Stimulated activated CD8-positive, alpha-beta memory T cell treated with anti-CD3 and anti-CD28 coated beads, Interleukin-7, amount 100 ng/mL, for 48 hours (primary cell): ENCODE measurements at regions not wholly inside any gene's neighbourhood (a gene's known extent, or its start where the extent isn't known, plus 50 kb on each side); places are given as distances from the start of the nearest gene placed in this dataset.

ENCODE experiments used
- DNase-seq, 2 donors: peaks; one replicate each; pipeline ENCODE4 v3.0.0-alpha.2; 2020; ENCODE audit warnings: low read depth in 1 of 2; ENCODE audit errors: extremely low read depth in 1 of 2

DNA sequence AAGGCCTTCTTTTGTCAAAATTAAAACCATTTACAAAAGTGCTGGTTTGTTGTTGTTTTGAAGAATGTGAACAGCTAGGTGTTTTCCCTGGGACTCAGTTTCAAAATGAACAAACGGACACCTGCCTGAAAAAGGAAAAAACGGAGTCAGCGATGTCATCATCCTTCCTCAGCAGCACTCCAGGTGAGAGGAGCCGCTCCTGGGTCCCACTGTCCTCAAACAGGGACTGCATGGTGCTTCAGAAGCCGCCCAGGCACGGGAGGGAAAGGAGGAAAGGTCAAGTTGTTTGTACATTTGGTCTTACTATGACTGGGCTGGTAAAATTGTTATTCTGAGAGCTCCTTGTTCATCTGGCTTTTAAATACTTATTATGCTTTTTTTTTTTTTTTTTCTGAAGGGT is 69.0 kb upstream of the ZSWIM6 start:
- no peak for DNase-seq

DNA sequence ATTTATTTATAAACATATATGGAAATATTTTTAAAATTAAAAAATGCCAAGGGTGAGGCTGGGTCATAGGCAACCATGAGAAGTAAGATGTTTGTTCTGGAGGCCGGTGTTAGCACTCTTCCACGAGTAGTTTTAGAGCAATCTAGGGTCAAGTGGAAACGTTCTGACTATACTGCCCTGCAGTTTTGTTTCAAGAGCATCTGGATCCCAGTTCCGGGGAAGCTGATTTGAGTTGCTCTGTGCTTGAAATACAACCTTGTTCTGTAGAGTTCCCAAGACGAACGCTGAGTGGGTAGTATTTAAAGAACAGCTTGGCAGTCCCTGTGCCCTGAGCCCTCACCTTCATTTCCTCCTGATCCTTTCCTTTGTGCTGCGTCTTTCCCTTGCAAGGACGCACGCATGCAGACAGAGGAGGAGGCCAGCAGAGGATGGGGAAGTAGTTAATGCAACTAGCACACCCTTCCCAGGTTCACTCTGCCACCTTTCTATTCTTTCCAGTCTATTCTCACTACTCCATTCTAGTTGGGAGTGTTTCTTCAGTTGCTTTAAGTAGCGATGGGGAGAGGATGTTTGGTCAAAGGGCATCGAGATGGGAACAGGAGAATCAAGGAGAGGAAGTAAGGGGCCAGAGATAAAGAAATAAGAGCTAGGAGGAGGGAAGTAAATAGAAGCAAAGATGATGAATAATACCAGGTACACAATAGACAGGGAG is 68.3 kb upstream of the ZSWIM6 start:
- DNase-seq = no peak

DNA sequence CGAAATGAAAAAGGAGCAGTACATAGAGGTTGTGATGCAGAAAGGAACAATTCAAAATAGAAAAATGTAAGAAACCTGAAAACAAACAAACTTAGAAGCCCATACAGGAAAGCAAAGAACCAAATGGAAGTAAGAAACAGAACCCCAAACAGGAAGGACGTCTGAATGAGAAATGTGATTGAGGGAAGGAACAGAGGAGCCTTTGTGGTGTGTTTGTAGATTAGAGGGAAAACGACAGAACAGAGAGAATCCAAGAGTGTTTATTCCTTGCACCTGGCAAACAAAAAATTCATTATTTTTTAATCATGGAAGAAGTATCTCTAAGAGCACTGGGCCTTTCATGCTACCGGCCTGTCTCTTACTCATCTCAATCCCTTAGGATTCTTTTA is 67.8 kb upstream of the ZSWIM6 start:
- no peak for DNase-seq

DNA sequence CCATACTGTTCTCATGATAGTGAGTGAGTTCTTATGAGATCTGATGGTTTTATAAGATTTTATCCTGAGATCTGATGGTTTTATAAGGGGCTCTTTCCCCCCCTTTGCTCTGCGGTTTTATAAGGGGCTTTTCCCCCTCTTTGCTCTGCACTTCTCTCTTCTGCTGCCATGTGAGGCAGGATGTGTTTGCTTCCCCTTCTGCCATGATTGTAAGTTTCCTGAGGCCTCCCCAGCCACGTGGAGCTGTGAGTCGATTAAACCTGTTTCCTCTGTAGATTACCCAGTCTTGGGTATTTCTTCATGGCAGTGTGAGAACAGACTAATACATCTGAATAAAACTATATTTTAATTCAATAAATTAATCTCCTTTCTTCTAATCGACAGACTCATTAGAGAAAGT is 64.9 kb upstream of the ZSWIM6 start:
- DNase-seq = no peak

DNA sequence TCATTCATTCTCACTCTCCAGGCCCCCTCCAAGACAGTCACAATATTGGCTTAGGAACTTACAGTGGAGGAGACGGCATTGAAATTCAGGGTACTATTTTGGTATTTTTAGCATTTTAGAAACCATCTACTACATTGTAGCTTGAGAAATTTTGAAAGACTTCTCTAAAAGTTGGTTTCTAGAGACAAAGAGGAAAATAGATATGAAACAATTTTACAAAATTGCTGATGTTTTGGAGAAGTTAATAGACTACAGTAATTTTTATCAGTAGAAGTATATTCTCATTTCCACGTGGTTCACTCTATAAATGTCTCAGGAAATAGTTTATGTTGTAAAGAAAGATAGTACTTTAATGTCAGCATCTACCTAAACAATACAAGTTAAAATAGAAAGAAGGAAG is 63.2 kb upstream of the ZSWIM6 start:
- no peak for DNase-seq

DNA sequence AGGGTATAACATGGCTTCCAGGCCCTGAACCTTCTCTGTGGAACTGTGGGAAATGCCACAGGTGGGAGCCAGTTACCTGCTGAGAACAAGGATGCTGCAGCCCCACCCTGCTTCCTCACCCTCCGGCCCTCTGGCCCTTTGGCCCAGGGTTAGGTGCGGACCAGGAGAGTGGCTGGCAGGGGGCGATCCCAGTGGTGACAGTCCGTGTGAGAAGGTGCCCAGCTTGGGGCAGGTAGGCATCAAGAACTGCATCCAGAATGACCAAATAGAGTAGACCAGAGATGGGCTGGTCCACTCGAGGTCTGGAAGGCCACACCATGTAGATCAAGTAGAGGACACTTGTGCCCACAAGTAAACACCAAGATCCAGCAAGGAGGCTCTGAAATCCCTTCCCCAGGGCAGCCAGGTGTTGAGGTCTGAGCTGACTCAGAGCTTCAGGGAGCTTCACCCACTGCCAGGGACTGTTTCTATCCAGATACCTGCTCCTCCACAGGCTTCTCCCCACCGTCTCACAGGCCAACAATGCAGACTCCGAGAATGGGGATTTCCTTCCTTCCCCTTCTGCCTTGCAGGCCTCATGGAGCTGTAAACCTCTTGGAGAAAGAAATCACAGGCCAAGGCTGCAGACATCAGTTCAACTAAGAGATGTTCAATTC is 61.4 kb upstream of the ZSWIM6 start:
- no peak for DNase-seq

DNA sequence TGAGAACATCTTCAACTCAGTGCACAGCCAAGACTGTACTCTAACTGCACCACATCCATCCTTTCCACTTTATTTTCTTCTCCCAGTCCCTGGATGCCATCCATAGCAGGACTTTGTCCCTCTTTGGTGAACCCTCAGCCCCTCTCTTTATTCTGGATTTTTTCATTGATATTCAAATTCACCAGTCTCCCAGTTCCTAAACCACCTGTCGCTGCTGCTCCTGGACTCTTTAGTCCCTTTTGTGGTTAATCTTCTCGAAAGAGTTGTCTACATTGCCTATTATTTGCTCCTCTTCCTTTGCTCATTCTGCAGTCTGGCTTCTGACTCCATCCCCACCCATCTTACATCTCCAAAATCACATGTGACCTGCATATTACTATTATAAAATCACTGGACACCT is 59.4 kb upstream of the ZSWIM6 start:
- DNase-seq = no peak

DNA sequence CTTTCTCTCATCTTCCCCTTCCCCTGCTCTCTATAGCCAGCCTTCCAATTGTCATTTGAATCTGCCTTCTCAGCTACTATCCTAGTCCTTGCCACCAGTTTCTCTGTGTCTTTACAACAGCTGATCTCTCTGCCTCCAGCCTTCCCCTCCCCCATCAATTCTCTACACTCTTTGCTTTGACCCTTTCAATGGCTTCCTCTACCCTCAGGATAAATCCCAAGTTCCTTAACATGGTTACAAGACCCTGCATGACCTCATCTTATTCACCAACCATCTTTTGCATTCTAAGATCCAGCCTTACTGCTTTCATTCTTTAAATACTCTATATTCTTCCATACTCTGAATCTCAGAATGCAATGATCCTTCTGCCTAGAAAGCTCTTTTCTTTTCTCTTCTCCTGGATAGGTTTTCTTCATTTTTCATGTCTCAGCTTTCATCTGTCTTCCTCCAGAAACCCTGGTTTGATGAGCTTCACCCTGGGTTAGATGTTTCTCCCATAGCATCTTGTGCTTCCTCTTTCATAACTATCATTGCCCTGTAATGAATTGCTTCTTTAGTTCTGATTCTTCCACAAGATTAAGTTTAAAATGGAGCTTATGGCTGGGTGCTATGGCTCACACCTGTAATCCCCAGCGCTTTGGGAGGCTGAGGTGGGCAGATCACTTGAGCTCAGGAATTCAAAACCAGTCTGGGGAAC is 58.6 kb upstream of the ZSWIM6 start:
- no peak for DNase-seq

DNA sequence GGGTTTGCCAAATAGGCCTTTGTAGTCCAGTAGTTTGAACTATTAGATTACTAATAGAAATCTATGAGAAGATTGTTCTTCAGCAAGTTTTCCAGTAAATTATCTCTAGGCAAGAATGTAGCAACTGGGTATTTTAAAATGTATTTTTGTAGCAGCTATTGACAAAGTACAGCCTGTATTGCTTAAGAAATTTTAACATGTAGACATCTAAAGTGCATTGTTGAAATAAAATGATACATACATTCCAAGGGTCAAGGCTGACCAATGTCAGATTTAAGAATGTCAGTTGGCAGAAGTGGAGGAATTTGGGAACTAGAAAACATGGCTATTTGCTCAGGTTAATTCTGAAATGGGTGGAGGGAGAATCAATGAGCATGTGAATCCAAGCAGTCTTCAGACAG is 57.5 kb upstream of the ZSWIM6 start:
- no peak for DNase-seq

DNA sequence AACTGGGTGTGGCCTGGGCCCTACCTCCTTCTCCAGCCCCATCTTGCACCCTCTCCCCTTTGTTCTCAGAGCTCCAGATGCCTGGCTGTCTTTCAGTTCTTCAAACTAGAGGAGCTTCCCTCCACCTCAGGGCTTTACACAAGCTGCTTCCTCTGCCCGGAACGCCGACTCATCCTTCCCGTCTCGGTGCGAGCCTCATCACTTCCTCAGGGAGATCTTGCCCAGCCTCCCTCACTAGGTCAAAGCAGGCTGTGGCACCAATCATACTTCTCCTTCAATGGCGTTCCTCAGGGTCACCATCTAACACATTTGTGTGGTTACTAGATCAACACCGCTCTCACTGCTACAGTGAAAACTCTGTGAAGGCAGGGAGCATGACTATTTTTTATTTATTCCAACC is 56.2 kb upstream of the ZSWIM6 start:
- DNase-seq = peak in 1 of 2 donors; percentile 30

DNA sequence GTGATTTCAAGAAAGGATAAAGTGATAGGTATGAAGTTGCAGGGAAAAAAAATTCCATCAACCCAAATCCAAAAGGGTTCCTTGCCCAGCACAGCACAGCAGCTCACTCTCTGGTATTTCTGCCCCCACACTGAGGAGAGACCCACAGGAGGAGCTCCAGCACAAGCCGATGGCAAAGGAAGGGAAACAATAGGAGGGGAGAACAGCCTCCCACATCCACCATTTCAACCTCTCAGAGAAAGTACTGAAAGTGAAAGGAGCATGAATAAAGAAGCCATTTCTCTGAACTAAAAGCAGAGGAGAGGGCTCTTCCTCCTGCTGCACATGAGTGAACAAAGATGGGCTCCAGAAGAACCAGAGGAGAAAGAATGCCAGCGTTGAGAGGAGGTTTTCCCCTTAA is 54.9 kb upstream of the ZSWIM6 start:
- no peak for DNase-seq

DNA sequence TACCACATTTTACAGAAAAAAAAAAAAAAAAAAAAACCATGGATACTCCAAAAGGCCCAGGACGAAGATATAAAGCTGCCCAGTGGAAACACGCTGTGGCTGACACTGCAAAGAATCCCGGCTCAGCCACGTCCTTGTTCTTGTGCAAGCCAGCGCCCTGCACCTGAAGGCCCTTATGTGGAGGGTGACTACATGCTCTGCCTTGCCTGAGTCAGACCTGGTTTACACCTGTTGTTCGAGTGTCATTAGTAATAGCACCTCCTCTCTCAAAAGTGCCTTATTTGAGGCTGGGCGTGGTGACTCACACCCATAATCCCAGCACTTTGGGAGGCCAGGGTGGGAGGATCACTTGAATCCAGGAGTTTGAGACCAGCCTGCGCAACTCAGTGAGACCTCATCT is 54.3 kb upstream of the ZSWIM6 start:
- no peak for DNase-seq

DNA sequence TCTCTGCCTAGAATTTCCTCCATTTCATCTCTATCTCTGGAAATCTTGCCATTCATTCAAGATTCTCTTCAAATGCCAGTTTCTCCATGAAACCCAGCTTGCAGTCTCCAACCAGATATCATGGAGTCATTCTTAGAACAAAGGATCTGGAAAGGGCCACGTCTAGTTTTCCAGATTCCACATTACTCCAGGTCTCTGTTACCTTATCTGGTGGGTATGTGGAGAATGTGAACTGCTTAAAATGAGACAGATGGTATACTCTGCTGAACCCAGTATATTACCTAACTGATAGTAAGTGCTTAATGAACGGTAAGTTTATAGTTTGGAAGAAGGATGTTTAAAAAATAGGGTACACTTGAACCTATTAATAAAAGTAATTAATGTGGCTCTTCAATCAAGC is 52.3 kb upstream of the ZSWIM6 start:
- no peak for DNase-seq

DNA sequence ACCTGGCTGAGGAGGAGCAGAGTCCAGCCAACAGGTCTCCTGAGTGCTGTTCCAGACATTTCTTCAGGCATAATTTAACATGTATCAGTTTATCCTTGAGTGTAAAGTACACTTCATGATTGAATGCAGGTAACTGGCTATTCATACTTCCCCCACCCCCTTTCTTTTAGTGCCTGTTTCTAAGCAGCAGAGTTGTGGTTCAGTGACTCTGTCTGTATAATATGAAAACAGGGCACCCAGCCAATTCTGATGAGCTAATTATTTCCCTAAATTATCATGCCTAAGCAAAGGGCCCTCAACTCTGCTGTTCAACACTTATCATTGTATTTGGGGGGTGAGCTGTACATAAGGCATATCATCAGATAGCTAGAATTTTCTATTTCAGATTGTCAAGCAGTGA is 51.9 kb upstream of the ZSWIM6 start:
- no peak for DNase-seq

DNA sequence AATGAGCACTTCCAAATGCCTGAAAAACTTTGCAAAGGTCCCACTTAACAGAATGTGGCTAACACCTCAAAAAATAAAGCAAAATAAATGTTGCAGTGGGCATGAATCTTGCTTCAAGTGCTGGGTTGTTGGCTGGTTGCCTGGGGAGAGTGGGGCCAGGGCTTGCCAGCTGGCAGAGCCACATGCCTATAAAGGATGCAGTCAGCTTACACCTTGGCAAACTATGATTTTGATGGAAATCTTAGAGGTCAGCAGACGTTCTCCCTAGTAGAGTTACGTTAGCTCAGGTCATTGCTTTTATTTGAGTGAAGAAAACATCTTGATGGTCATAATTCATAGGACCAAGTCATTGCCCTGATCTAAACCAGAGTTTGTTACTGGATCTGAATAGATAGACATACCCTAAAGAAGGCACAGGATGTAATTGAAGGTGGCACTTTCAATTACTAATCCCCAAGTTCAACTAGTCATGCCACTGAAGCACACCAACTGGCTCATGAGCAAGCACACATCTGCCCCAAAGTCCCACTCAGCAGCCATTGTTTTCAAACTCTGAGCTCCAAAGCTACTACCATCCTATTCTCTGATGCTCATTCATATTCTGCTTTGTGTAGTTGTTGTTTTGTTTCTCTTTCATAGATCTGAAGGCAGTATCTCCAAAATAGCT is 51.2 kb upstream of the ZSWIM6 start:
- no peak for DNase-seq

DNA sequence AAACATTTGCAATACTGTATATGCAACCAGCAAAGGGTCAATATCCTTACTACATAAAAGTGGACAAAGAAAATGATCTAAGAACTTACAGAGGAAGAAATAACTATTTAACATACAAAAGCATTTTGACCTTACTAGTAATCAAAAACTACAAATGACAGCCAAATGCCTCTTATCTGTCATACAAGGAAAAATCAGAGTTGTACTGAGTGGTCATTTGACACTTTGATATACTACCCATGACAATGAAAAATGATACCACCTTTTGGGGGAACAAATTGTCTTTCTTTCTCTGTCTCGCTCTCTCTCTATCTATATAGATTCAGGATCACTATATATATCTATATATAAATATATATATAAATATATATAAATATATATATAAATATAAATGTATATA is 50.4 kb upstream of the ZSWIM6 start:
- no peak for DNase-seq
